Kidney capillary endothelial cell (primary cell): ENCODE measurements at regions not wholly inside any gene's neighbourhood (a gene's known extent, or its start where the extent isn't known, plus 50 kb on each side); places are given as distances from the start of the nearest gene placed in this dataset.
"Not testable (repeated sequence)": the region's sequence is repeated elsewhere in the genome, so short reads cannot be mapped to it uniquely, and the experiment has no call there.

Experiments
- DNase-seq: peaks from one replicate; pipeline ENCODE4 v3.0.0-alpha.2; 2018; ENCODE audit warnings: low spot score

DNA sequence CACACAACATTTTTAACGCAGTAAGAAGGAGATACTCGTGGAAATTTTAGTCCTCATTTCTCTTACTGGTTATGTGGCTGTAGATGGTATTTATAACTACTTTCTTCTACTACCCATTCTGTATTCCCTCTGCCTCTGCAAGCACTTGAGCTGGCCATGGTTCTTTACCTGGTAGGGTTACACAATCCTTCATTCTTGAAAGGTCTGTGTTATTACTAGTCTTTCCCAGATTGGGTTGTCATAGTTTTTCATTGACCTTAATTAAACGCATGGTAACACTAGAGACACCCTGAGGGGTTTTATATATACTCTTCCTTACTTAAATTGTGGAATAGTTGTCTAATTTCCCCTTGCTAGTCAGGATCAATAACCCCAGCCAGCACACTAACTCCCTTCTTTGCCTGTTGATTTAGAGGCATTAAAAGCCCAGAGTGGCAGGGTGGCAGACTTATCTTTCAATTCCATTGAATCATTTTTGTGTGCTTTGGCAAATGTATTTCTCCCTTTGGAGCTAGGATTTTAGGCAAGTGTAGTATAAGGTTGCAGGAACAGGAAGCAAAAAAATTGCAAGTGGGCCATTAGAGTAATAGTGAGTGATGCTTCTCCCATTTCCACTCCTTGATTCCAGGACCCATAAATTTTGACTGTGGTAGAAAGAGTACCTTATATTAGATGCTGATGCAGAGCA lies 113.6 kb upstream of the EMCN start:
- DNase-seq: no peak

DNA sequence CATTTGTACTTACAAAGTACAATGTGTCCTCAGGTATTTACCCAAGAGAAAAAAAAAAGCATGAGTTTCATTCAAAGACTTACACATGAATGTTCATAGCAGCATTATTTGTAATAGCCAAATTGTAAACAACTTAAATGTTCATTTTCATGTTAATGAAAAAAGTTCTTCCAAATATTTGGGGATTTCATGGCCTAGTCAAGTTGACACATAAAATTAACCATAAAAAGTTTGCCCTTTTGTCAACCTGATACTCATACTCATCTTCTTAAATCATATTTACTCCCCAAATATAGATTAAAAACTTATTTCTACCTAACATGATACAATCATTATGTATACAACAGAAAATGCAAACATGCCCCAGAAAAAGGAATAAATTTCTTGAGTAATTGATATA lies 112.5 kb upstream of the EMCN start:
- no peak for DNase-seq

DNA sequence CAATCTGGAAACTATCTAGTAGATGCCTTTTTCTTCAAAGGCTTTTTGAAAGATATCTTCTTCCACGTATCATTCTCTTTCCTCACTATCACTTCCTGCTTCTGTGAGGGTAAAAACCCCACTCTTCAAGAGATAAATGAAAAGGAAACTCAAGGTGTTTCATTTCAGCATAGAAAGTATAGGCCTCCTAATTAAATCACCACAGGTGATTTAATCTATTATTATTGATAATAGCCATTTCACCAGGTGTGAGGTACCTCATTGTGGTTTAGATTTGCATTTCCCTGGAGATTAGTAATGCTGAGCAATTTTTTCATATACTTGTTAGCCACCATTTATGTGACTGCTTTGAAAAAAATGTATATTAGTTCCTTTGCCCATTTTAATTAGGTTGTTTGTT lies 92.0 kb upstream of the EMCN start:
- no peak for DNase-seq

DNA sequence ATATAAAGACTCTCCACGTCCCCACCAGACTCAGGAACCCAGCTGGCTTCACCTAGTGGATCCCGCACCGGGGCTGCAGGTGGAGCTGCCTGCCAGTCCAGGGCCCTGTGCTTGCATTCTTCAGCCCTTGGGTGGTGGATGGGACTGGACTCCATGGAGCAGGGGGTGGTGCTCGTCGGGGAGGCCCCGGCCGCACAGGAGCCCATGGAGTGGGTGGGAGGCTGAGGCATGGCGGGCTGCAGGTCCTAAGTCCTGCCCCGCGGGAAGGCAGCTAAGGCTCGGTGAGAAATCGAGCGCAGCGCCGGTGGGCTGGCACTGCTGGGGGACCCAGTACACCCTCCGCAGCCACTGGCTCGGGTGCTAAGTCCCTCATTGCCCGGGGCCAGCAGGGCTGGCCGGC lies 90.8 kb upstream of the EMCN start:
- DNase-seq: not testable (repeated sequence)

DNA sequence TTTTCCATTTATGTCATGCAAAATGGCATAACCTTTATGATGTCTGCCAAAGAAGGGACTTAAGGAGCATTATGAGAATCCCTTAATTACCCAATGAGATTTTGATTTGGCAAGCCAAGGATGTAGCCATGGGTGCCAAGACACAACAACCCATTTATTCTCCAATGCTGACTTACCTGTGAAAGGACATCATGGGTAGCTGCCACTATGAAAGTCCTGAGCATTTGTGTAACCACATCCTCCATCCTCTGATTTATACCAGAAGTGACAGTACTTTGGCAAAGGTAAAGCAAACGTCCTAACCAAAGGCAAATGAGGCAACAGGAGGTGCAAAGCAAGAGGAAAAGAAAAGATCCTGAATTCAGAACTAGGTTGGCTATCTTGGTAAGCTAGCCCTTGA lies 87.3 kb upstream of the EMCN start:
- DNase-seq: no peak

DNA sequence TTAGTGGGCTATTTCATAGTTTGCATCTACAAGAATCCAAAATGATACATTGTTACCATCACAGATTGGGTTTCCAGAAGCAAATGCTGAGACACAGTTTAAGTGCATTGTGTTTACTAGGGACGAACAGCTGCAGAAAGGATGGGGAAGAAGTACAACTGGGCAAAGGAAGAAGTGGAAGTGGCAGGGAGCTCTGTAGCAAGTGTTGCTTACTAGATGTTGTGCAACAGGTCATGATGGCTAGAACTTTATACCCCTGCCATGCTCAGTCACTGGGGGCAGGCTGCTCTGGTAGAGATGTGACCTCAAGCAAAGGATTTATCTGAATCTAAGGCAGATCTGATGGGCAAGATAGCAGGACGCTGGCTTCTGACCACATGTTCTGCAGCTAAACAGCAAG lies 76.1 kb upstream of the EMCN start:
- no peak for DNase-seq

DNA sequence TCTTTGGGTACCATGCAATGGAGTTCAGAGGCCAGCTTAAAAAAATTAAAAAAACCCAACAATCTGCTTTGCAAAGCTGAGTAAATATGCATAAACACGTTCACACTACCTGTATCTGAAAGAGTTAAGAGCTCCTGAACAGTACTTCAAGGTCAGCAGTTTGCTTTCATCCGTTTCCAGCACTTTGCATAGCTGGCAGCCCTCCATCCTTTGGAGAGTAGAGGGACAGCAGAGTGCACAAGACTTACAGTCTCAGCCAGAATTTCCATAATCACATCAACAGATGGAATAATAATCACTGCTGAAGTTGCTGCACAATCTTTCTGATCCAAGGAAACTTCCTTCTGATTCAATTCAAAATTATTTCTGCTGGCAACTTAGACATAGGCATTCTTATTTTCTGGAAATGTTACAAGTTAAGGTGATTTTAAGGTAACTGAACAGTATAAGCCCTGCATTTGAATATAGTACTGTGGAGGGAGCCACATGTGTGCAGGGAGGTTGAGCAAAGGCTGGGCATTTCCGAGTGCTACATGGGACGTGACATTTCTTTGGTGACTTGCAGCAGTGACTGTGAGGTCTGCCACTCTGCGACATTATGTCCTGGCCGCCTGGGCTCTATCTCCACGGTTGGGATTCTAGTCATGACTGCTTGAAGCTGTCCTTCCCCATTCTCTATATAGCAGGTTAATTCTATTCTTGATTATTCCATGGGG lies 73.5 kb upstream of the EMCN start:
- DNase-seq: no peak

DNA sequence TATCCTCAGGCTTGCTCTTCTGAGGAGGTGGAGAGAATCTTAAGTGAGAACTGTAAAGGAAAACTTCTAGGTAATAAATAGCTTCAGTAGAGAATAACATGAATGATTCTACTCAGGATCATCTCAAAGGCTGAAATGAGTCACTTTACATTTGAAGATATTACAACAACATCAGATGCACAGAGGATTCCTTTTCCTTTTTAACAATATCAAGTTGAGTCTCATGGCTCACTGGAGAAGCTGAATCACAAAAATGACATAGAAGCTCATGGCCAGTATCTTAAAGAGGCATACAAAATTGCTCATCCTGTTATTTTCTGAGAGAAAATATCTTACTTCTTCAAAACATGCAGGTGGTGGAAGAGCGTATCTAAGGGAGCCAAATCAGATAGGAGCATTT lies 72.5 kb upstream of the EMCN start:
- peak; percentile 5 for DNase-seq

DNA sequence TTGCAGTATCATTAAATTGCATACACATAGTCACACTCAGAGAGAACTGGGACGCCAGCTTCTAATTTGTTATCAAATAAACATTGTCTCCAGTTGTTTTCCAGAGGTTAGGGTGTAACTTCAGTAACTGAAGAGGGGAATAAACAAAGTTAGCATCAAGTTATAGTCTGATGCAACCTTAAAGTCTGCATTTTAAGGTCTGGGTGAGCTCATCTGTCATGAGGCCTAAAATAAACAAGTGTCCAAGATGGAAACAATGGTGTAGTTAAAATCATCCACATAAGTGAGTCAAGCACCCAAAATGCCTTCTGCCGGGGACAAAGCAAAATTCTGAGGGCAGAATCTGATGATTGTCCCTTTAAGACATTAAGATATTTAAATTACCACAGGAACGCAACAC lies 70.3 kb upstream of the EMCN start:
- DNase-seq: no peak

DNA sequence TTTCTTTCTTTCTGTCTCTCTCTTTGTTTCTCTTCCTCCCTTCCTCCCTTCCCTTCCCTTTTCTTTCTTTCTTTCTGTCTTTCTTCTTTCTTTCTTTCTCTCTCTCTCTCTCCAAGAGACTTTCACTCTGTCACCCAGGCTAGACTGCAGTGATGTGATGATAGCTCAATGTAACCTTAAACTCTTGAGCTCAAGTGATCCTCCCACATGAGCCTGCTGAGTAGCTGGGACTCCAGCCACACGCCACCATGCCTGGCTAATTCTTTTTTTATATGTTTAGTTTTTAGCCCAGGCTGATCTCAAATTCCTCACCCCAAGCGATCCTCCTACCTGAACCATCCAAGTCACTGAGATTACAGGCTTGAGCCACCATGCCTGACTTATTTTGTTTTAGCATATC lies 64.3 kb upstream of the EMCN start:
- DNase-seq: no peak

DNA sequence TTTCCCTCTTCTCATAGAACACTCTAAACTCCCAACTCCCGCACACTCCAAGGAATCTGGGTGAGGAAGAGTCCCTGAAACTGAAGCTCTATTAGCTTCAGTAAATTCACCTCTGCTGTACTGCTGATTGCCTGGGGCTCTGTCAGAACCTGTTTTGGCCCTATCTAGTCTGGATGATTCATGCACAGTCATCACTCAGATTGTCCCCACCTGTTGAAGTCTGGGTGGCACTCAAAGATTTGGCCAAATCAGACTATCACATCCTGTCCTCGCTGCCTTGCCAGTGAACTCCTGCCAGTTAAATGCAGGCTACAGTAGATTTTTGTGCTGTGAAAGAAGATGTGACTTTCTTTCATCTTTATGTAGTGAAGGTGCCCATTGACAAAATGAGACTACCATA lies 63.5 kb upstream of the EMCN start:
- DNase-seq: no peak

DNA sequence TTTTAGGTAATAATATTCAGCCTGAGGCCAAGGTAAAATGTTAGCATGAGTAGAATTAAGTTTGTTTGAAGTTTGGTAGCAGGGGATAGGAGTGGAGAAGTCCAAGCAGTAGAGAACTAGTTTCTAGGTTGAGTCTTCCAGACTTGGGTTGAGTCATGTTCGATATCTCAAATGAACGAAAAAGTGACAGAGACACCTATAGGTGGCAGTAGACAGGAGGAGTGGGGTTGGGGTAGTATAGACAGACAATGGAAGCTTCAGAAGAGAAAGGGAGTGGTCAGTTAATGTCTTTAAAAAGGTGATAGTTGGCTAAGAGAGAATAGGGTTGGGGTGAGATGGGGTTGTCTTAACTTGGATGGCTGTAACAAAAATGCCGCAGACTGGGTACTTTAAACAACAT lies 58.7 kb upstream of the EMCN start:
- DNase-seq: no peak

DNA sequence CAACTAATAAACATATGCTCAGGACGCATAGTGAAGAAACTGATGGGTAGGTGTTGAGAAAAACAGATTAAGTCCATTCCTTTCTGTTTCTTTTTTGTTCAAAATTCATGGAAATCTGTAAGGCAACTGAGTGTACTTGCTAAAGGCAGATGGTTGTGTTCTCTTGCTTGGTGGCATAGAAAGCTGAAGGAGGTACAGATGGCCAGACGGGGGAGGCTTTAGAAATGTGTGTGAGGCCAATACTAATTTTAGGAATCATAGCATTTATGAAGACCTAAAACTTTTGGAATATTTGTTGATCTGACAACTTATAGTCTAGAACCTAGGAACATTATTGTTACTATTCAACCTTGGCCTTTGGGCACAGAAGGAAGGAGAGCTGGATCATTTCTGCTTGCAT lies 56.8 kb upstream of the EMCN start:
- DNase-seq: no peak

DNA sequence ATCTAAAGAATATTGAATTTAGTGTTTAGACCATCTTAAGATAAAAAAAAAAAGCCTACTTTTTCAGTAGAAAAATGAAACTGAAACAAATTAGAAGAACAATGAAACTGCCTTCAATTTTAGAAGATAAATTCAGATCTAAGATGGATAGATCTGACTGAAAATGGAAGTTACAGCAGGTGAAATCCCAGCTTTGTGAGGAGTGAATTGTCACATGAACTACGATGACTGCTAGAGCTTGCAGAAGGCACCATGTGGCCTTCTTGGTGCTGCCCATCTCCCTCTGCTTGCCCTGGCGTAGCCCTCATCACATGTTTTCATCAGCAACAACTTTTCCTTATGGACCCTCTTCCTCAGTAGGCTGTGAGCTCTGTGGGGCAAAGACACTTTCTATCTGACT lies 51.4 kb upstream of the EMCN start:
- DNase-seq: no peak
